ENCODE measurements at regions not wholly inside any gene's neighbourhood (a gene's known extent, or its start where the extent isn't known, plus 50 kb on each side); places are given as distances from the start of the nearest gene placed in this dataset.

DNA sequence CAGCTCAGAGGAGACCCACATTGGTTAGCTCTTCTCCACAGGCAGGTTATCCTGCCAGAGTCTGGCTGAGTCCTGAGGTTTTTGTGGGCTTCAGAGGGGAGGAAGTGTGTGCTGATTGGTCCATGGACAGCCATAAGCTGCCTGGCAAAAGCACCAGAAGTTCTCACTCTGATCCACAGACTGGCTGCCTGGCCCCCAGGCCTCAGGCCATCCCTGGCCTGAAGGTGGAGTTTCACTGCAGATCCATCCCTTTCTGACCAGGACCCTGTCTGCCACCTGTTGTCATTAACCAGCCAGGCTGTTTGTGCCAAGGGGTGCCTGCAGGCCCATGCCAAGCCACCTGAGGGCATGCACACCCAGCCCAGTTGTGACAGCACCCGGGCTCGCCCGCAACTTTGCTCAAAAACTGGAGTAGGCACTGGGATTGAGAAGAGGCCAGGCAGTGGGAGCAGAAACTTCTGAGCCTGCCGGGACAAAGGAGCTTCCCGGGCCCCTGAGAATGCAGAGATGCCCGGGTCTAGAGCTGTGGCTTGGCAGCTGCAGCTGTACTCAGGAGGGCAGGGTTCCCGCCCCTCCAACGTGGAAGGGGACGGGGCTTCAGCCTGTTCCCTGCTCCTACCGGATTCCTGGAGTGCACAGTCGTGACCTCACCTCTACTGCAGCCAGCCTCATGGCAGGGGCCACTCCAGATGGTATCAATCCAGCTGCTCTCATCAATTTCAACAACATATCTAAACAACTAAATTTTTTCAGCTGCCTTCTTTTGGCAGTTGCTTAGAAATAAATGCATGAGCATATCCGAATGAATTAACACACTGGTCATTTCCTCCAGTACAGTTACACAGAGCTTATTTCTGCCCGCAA lies 1277.3 kb downstream of the SLC16A7 start:
- TF ChIP-seq EZH2 (IDR thresholded peaks at IDR 0.05; ENCODE audit: insufficient read depth, poor library complexity, severe bottlenecking) (no peak), EZH2phosphoT487 (IDR thresholded peaks at IDR 0.05; ENCODE audit: insufficient read depth, low read depth) (no peak)
